ENCODE measurements at regions not wholly inside any gene's neighbourhood (a gene's known extent, or its start where the extent isn't known, plus 50 kb on each side); places are given as distances from the start of the nearest gene placed in this dataset.
"Not testable (repeated sequence)": the region's sequence is repeated elsewhere in the genome, so short reads cannot be mapped to it uniquely, and the experiment has no call there.

DNA sequence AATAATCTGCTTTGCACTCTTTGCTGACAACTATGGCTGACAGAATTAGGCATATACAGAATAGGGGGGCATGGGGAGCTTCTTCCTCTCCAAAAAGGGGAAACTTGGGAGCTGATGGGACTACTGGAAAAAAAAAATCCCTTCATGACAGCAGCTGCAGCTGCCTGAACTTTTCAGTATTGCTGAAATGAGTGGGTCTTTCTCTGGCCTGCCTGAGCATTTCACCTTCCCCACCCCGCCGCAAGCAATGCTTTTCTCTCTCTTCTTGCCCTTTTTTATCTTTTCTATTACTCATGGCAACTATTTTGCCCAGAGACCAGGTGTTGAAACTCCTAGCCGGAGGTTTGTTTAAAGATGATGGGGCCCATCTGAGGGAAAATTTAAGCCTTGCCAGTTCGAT, 244.9 kb downstream of the SEMA3D start:
- no peak for ATAC-seq

DNA sequence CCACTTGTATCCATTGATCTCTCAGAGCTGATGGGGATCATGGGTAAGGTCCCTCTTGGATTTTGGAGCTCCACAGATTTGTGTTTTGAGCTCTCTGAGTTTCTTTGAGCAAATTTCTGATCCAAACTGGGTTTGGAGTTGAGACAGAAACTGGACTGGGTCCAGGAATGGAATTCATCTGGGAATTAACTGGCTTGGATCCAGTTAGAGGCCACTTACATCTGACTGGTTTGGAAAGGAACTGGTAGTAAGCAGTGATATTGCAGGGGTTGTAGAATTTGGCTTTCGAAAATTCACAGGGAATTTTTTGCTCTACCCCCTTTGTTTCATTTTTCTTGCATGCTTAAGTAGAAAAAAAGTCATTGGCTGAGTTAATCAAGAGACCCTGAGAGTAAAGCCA, 245.6 kb downstream of the SEMA3D start:
- no peak for ATAC-seq

DNA sequence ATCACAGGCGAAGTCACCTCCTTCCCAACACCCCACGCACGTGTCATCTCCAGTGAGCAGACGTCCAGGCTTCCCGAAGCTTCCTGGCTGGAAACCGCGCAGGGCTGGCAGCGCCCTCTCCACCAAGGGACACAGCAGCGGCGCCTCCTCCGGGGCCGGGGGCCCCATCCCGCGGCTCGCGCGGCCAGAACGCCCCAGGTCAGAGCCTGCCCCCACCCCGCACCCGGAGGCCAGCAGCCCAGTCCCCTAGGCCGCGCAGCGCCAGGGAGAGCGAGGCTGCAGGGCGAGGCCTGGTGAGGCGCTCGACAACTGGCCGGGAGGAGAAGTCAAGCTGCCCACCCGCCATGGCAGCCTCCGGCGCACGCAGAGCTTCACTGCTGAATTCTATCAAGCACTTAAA, 247.0 kb downstream of the SEMA3D start:
- peak; percentile 18 for ATAC-seq

DNA sequence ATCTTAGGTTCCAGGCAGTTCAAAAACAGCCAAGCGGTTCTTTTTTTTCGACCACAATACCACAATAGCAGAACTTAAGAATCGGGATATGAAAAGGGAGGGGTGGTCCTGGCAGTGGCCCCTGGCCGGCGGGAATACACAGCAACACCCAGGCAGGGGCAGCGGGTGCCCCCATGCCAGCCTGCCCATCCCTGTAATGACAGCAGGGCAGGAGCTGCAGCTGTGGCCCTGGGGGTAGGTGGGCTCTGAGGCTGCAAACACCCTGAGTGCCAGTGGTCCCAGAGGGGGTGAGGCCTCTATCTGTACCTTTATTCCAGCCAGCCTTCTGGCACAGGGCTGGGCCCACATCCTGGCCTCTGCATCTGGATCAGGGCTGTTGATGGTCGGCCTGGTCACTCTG, 247.4 kb downstream of the SEMA3D start:
- peak; percentile 31 for ATAC-seq

DNA sequence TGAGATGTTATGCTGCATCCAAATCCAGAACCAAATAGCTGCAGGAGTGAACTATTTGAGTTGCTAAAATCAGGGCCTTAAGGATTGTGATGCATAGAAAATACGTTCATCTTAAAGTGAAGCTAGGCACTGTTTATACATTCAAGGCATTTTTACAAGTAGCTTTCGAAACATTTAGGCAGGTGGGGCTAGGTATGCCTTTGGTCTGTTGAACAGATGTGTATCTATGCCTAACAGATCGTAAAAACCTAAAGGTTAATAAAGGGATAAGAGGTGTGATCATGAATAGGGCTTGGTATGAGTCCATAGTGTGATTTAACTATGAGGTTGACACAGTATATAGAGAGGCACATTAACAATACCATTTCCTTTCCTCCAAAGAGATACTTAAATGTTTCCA, 262.5 kb downstream of the SEMA3D start:
- no peak for ATAC-seq

DNA sequence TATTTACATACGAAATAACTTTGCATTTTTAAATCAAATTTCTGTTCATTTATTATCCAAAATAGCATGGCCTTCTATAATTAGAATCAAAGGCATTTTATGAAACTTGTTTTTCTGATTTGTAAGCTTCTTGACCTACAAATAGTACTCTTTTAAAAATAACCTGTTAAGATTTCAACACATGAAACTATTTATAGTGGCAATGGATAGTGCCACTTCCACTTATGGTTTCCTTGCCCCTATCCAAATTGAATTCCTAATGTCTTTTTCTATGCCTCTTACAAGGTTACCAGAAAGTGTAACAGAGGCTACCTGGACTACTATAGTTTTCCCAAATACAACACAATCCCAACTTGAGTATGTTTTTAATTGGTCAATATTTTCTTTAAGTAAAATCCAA, 263.5 kb downstream of the SEMA3D start:
- no peak for ATAC-seq

DNA sequence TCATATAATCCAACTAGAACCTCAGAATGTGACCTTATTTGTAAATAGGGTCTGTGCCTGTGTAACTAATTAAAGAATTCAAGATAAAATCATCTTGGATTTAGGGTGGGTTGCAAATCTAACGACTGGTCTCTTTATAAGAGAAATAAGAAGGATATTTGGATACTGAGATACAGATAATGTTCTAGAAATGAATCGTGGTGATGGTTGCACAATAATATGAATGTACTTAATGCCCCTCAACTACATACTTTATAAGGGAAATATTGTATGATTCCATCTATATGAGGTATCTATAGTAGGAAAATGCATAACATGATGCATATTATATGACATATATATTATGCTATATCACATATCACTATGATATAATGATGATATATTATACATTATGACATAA, 265.7 kb downstream of the SEMA3D start:
- no peak for ATAC-seq

DNA sequence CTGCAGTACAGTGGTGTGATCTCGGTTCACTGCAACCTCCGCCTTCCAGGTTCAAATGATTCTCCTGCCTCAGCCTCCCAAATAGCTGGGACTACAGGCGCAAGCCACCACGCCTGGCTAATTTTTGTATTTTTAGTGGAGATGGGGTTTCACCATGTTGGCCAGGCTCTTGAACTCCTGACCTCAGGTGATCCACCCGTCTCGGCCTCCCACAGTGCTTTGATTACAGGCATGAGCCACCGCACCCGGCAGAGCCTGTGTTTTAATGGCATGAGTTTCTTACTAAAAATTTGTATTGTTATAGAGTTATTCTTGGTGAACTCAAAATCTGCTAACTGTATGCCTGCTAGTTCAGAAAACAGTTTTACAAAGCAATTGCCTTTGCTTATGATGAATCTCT, 269.9 kb downstream of the SEMA3D start:
- not testable (repeated sequence) for ATAC-seq

DNA sequence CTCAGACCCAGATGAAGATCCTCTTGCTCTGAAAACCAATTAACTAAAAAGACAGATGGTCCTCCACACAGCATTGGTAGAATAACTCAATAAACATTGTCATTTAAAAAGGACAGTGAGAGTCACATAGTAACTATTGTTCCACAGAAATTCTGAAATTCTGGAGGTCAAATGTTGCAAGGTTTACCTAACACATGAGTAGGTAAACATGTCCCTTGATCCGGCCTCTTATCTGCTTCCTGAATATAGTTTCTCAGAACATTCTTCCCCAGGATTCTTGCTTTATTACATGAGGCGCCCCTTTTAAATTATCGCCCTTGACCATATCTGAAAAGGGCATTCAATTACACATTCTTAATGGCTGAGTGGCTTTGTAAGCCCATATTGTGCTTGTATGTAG, 270.7 kb downstream of the SEMA3D start:
- ATAC-seq = no peak

DNA sequence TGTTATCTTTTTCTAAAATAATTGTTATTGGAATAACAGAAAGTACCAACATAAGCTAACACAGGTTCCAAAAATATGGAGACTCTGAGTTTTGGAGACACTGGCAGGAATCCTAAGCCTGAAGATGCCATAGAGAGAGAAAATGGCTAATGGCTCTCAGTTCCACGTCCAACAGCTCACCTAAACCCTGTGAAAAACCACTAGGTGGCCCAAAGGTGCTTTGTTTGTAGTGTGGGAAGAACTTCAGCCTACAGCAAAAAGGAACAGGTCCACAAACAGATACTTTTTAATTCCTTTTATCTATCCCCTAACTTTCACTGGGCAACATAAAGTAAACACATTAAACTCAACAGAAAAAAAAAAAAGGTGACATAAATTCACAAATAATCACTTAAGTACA, 272.3 kb downstream of the SEMA3D start:
- no peak for ATAC-seq

DNA sequence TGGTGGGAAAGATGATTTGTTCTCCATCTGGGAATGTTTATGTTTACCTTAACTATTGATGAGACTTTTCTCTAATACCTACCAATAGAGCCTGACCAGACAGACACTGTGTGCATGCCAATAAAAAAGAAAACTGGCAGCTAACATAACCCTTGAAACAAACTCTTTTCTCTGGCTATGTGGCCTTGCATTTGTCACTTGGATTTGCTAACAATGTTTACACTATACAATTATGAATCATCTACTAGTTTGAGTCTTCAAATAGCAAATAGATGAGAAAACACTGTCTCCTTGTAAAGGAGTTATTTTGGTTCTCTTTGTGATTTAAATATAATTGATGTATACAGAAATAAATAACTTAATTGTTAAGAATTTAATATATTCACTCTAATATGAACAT, 273.1 kb downstream of the SEMA3D start:
- no peak for ATAC-seq

DNA sequence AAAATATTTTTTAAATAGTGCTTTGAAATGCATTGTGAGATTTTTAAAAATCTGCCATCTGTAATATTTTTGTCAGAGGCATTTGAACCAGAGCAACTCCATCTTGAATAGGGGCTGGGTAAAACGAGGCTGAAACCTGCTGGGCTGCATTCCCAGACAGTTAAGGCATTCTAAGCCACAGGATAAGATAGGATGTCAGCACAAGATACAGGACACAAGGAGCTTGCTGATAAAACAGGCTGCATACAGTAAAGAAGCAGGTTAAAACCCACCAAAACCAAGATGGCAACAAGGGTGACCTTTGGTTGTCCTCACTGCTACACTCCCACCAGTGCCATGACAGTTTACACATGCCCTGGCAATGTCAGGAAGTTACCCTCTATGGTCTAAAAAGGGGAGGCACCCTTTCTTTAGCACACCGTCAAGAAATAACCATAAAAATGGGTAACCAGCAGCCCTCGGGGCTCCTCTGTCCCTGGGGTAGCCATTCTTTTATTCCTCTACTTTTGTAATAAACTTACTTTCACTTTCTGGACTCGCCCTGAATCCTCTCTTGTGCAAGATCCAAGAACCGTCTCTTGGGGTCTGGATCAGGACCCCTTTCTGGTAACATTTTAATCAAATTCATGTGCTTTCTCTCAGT, 273.7 kb downstream of the SEMA3D start:
- ATAC-seq = no peak

DNA sequence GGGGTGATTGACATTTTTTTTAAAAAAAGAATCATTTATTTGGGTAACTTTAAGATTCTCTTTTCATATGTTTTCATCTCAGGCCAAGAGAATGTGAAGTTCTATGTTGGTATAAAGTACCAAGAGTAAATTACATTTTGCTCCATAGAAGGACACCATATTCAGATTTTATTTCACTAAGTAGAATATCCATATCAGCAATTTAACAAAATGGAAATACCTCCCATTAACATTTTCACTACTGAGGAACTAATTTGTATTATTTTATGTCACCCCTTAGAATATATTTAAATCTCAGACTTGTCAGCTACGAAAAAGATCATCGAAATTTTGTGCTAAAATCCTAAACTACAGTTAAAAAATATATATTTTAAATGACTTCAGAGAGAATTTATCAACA, 274.3 kb downstream of the SEMA3D start:
- no peak for ATAC-seq

DNA sequence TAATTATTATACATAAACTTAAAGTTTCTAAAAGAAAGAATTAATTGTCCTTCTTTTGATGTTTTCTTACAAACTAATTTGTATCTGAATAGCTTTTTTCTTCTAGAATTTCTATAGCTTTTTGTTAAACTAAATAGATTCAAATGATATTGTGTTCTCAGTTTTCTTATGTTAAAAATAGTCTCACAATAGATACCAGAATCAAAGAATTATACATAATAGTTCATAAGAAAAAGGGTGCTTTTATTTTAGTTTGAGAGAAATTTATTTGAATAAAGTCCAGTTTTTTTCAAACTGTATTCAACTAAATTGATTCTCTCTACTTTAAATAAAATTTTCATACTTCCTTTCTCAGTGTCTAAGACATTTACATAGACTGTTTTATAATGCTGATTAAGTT, 274.8 kb downstream of the SEMA3D start:
- no peak for ATAC-seq

DNA sequence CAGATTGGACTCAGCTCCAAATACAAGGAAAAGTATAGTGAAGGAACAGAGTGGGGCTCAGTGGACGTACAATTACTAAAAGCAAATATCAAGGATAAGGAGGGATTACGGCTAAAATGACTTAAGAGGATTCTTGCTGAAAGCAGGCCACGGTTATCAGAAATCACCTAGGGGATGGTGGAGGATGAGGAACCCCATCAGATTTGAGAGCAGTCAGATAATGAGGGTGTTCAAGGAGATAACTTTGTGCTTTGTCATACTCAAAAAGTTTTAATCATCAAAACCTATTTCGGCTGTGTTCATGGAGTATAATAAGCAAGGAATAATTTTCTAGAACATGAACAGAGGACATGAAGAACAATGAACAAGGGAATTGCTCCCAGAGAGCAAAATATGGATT, 275.8 kb downstream of the SEMA3D start:
- ATAC-seq = no peak

DNA sequence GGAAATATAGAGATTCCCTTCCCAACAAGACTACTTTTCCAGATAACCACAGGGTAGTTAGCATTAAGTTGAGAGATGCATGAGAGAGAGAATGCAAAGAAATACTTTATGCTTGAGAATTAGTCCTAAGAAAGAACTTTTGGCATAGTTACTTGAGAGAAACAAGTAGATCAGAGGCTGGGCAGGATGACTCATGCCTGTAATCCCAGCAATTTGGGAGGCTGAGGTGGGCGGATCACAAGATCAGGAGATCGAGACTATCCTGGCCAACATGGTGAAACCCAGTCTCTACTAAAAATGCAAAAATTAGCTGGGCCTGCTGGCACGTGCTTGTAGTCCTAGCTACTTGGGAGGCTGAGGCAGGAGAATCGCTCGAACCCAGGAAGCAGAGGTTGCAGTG, 276.5 kb downstream of the SEMA3D start:
- ATAC-seq = not testable (repeated sequence)

DNA sequence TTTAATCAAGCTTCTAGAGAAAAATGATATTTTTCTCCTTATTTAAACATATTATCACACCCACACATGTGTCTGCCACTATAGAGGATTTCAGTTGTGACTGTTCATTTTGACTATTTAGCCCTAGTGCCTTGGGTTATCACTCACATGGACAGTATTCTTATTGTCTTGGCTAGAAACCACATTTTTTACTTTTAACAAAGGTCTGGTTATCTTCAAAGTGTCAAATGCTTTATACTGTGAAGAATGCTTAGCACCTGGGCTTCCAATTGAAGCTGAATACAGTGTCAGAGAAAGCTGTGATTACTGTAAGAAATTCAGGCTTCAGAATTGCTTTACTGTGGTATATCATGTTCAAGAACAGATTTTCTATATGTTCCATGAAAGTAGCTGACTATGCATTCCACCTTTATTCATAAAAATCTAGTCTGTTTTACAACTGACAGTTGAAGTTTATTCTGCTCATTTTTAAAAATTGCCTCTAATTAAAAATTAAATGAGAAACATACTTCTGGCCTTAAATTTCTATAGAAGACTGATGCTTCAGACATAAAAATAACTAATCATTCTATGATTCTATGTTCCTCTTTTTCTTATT, 278.6 kb downstream of the SEMA3D start:
- no peak for ATAC-seq

DNA sequence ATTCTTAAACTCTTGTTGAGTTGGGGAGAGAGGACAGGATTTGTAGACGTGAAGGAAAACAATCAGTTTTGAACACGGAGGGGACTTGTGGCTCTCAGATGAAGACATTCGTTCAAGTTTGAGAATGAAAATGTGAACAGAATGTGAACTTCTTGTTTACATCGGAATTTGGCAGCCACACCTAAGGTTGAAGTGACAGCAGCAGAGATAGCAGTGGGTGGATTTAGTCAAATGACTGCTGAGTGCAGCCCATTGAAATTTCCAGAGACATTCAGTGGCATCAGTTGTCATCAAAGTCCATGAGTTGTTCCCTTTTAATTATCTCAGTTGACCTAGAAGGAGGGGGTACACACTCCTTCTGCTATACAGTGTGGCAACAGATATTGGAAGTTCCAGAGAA, 280.0 kb downstream of the SEMA3D start:
- ATAC-seq = no peak

DNA sequence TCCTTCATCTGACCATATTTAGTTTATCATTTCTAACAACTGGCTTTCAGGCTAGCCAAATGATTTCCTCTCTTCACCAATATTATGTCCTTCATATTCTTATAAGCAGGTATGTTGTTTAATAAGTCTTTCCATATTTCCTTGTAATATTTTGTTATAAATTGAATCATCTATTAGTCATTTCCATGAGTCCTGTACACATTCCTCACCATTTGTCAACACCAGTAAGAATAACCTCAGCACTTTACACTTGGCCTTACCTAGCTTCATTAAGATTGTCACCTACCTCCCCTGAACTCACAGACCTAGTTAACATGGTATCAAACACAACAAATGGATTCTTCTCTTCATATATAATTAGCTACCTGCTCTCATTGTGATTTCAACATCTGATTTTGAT, 282.3 kb downstream of the SEMA3D start:
- ATAC-seq = peak; percentile 32

DNA sequence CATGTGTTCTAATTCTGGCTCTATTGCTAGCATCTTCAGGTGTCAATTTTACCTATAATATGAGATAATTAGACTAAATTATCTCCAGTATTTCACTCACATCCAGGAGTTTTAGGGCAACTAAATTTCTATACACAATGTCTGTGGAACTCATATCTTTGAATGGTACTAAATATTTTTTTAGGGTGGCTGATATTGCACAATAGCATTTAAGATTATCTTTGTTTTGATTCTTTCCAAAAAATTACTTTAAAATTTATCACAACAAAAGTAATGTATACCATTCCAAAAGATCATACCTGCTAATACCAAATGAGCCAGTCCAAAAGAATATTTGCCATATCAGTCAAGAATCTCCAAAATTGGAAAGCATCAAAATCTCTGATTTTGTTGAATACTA, 285.5 kb downstream of the SEMA3D start:
- ATAC-seq = no peak

DNA sequence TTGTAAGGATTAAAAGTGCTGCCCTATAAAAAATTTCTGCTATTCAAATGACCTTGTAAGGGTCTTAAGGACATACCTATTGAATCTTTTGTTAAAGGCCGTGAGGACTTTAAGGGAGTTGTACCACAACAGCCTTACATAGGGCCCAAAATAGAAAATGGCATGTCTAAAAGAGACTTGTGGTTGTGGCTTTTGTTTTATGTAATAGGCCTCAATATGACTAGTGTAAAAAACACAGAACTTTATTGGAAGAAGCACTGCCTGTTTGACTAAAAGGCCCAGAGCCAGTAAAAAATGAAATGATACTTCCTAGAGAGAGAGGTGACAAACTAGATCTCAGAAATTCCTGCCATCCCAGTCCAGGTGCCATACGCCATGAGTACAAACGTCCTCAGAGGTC, 286.6 kb downstream of the SEMA3D start:
- ATAC-seq = no peak

DNA sequence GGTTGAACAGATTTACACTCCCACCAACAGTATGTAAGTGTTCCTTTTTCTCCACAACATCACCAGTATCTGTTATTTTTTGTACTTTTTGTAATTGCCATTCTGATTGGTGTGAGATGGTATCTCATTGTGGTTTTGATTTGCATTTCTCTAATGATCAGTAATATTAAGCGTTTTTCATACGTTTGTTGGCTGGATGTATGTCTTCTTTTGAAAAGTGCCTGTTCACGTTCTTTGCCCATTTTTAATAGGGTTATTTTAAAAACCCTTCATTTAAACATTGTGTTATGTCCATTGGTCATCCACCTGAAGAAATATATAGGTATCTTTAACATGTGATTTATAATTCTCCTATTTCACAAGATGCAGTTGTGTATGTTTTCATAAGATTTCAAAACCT, 291.3 kb downstream of the SEMA3D start:
- no peak for ATAC-seq

DNA sequence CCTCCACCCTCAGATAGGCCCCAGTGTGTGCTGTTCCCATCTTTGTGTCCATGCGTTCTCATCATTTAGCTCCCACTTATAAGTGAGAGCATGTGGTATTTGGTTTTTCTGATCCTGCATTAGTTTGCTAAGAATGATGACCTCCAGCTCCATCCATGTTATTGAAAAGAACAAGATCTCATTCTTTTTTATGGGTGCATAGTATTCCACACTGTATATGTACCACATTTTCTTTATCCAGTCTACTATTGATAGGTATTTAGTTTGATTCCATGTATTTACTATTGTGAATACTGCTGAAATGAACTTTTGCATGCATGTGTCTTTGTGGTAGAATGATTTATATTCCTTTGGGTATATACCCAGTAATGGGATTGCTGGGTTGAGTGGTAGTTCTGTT, 303.3 kb downstream of the SEMA3D start:
- not testable (repeated sequence) for ATAC-seq

DNA sequence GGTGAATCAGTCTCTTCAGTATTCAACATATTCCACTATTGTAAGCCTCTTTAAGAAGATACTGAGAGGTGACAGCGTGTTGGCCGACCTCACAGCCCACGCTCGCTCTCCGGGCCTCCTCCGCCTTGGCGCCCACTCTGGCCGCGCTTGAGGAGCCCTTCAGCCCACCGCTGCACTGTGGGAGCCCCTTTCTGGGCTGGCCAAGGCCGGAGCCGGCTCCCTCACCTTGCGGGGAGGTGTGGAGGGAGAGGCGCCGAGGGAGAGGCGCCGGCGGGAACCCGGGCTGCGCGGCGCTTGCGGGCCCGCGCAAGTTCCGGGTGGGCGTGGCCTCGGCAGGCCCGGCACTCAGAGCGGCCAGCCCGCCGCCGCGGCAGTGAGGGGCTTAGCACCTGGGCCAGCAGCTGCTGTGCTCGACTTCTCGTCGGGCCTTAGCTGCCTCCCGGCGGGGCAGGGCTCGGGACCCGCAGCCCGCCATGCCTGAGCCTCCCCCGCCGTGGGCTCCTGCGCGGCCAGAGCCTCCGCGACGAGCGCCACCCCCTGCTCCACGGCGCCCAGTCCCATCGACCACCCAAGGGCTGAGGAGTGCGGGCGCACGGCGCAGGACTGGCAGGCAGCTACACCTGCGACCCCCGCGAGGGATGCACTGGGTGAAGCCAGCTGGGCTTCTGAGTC, 306.4 kb downstream of the SEMA3D start:
- not testable (repeated sequence) for ATAC-seq
